ENCODE measurements at regions not wholly inside any gene's neighbourhood (a gene's known extent, or its start where the extent isn't known, plus 50 kb on each side); places are given as distances from the start of the nearest gene placed in this dataset.
A peak's percentile ranks its signal among the peaks of the same experiment; 100 is the strongest.

DNA sequence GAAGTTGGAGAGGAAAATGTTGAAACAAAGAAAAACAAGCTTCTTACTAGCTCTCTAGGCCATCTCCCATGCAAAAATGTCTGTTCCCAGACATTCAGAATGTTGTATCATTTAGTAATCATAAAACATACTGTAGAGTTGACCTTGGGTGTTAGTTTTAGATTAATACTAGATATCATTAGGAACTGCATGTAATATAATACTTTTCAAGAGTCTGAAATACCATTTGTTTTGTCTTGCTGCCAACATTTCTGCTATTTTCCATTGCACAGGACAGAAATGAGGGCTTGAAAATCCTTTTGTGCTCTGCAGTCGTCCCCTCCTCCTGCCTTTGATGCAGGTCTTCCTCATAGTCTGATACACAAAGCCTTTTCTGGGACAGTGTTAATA is 89.5 kb upstream of the RBMS1 start (continued):
- TF ChIP-seq, protein P1, sequence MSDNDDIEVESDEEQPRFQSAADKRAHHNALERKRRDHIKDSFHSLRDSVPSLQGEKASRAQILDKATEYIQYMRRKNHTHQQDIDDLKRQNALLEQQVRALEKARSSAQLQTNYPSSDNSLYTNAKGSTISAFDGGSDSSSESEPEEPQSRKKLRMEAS (IDR thresholded peaks at IDR 0.05), result peak; percentile 23; the same call in 1 of the 2 replicates

- Histone ChIP-seq H3K9me3 (no peaks in the 10 kb centered on the region), H3K4me3 (no peak overlapping the region), H3K27ac (peak overlapping the region; percentile 73 to 83), H3K4me1 (peaks cover 37% of the 10 kb centered on the region), H3K4me2 (peak overlapping the region; percentile 74)
- ATAC-seq (peak; percentile 42 to 55; a peak in 3 of 6 replicates), FAIRE-seq (no peak), DNase-seq (ENCODE audit: low read depth in 1 of 2, low spot score in 1 of 2) (no peak)
- 88% methylated on average over 8 of the region's 8 CpGs for WGBS (ENCODE audit: missing lambda C conversion rate)
- CTCF ChIA-PET, result interaction anchor here (0.6 to 1.6 kb wide), 2 partner anchors 16 to 116 kb away, joined by 3 read pairs; no protein-coding TSS in a partner anchor
- POLR2A ChIA-PET, result no interaction called here
- TF ChIP-seq EHMT2 (IDR thresholded peaks at IDR 0.05; ENCODE audit: low read depth), result no peak
- TF ChIP-seq POLR2AphosphoS2 (conservative IDR thresholded peaks at IDR 0.05; ENCODE audit: low read length), result no peak
- TF ChIP-seq JUN (IDR thresholded peaks at IDR 0.05), result no peak
- no peak for TF ChIP-seq RNF2 (IDR thresholded peaks at IDR 0.05; ENCODE audit: borderline replicate concordance, low read depth)
- TF ChIP-seq NR3C1 (IDR thresholded peaks at IDR 0.05), result no peak
- no peak for TF ChIP-seq FOXS1 (CRISPR knock-in tag; IDR thresholded peaks at IDR 0.05)
- TF ChIP-seq, protein P2, sequence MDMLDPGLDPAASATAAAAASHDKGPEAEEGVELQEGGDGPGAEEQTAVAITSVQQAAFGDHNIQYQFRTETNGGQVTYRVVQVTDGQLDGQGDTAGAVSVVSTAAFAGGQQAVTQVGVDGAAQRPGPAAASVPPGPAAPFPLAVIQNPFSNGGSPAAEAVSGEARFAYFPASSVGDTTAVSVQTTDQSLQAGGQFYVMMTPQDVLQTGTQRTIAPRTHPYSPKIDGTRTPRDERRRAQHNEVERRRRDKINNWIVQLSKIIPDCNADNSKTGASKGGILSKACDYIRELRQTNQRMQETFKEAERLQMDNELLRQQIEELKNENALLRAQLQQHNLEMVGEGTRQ (IDR thresholded peaks at IDR 0.05), result no peak
- no peak for TF ChIP-seq PHF8 (IDR thresholded peaks at IDR 0.05; ENCODE audit: borderline replicate concordance, low read depth)
These were observed 90.4 kb upstream of the RBMS1 start for GRCh38 chr2:160583813-160584537.

GRCh38 chr2:160584972-160585494 is 91.4 kb upstream of the RBMS1 start:
- Histone ChIP-seq H3K27ac (peak overlapping the region in 1 of 2 experiments; percentile 83; a peak in 3 of 6 replicates), H3K9me3 (no peaks in the 10 kb centered on the region), H3K4me1 (peaks cover 37% of the 10 kb centered on the region), H3K4me3 (no peak overlapping the region), H3K4me2 (no peak overlapping the region)
- ATAC-seq (no peak), FAIRE-seq (no peak), DNase-seq (ENCODE audit: low read depth in 1 of 2, low spot score in 1 of 2) (no peak)
- ChIA-PET CTCF (no interaction called here), POLR2A (no interaction called here)
- TF ChIP-seq KDM1A (IDR thresholded peaks at IDR 0.05; ENCODE audit: low read depth), result no peak
- TF ChIP-seq RCOR1 (IDR thresholded peaks at IDR 0.05; ENCODE audit: low read depth, low read length), result no peak
- no peak for TF ChIP-seq HEYL (CRISPR knock-in tag; IDR thresholded peaks at IDR 0.05)
- no peak for TF ChIP-seq POLR2A (IDR thresholded peaks at IDR 0.05; ENCODE audit: low read length)
- TF ChIP-seq SREBF2 (IDR thresholded peaks at IDR 0.05), result no peak
- no peak for TF ChIP-seq CHD2 (IDR thresholded peaks at IDR 0.05; ENCODE audit: low read length, partially characterized antibody)
- TF ChIP-seq, protein P3, sequence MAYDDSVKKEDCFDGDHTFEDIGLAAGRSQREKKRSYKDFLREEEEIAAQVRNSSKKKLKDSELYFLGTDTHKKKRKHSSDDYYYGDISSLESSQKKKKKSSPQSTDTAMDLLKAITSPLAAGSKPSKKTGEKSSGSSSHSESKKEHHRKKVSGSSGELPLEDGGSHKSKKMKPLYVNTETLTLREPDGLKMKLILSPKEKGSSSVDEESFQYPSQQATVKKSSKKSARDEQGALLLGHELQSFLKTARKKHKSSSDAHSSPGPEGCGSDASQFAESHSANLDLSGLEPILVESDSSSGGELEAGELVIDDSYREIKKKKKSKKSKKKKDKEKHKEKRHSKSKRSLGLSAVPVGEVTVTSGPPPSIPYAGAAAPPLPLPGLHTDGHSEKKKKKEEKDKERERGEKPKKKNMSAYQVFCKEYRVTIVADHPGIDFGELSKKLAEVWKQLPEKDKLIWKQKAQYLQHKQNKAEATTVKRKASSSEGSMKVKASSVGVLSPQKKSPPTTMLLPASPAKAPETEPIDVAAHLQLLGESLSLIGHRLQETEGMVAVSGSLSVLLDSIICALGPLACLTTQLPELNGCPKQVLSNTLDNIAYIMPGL (CRISPR knock-in tag; IDR thresholded peaks at IDR 0.05; ENCODE audit: borderline replicate concordance), result no peak
- no peak for TF ChIP-seq FOSL2 (IDR thresholded peaks at IDR 0.05)
- TF ChIP-seq FOSL2 (CRISPR knock-in tag; IDR thresholded peaks at IDR 0.05), result no peak
- TF ChIP-seq ATOH8 (CRISPR knock-in tag; IDR thresholded peaks at IDR 0.05; ENCODE audit: low read depth), result no peak
- TF ChIP-seq, protein P4, sequence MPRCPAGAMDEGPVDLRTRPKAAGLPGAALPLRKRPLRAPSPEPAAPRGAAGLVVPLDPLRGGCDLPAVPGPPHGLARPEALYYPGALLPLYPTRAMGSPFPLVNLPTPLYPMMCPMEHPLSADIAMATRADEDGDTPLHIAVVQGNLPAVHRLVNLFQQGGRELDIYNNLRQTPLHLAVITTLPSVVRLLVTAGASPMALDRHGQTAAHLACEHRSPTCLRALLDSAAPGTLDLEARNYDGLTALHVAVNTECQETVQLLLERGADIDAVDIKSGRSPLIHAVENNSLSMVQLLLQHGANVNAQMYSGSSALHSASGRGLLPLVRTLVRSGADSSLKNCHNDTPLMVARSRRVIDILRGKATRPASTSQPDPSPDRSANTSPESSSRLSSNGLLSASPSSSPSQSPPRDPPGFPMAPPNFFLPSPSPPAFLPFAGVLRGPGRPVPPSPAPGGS (IDR thresholded peaks at IDR 0.05), result no peak
- TF ChIP-seq GATA3 (IDR thresholded peaks at IDR 0.05; ENCODE audit: borderline replicate concordance), result no peak
- TF ChIP-seq EP300 (IDR thresholded peaks at IDR 0.05), result no peak
- TF ChIP-seq ZSCAN20 (CRISPR knock-in tag; IDR thresholded peaks at IDR 0.05), result no peak
- no peak for TF ChIP-seq CHD4 (IDR thresholded peaks at IDR 0.05; ENCODE audit: borderline replicate concordance)
